ENCODE measurements at regions not wholly inside any gene's neighbourhood (a gene's known extent, or its start where the extent isn't known, plus 50 kb on each side); places are given as distances from the start of the nearest gene placed in this dataset.

GRCh38 chr17:79509490-79509889 lies 101.4 kb downstream of the RBFOX3 start:
- TF ChIP-seq, protein P1, sequence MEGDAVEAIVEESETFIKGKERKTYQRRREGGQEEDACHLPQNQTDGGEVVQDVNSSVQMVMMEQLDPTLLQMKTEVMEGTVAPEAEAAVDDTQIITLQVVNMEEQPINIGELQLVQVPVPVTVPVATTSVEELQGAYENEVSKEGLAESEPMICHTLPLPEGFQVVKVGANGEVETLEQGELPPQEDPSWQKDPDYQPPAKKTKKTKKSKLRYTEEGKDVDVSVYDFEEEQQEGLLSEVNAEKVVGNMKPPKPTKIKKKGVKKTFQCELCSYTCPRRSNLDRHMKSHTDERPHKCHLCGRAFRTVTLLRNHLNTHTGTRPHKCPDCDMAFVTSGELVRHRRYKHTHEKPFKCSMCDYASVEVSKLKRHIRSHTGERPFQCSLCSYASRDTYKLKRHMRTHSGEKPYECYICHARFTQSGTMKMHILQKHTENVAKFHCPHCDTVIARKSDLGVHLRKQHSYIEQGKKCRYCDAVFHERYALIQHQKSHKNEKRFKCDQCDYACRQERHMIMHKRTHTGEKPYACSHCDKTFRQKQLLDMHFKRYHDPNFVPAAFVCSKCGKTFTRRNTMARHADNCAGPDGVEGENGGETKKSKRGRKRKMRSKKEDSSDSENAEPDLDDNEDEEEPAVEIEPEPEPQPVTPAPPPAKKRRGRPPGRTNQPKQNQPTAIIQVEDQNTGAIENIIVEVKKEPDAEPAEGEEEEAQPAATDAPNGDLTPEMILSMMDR (IDR thresholded peaks at IDR 0.05), result no peak
- TF ChIP-seq POLR2A (IDR thresholded peaks at IDR 0.05), result no peak
